AG09309 (cell line): ENCODE measurements at regions not wholly inside any gene's neighbourhood (a gene's known extent, or its start where the extent isn't known, plus 50 kb on each side); places are given as distances from the start of the nearest gene placed in this dataset.
A peak's percentile ranks its signal among the peaks of the same experiment; 100 is the strongest.

Source experiments
- DNase-seq: peaks from one replicate; pipeline ENCODE4 v3.0.0-alpha.2; 2010; ENCODE audit warnings: low read depth
- H3K4me3 ChIP-seq: 2 replicates; pipeline ENCODE4 v1.5.1; 2011; ENCODE audit warnings: mild to moderate bottlenecking, low read depth, low read length, moderate library complexity; ENCODE audit not compliant: control insufficient read depth
- TF ChIP-seq, protein P1 (sequence below): IDR thresholded peaks from 2 replicates; pipeline ENCODE4 v1.5.1; 2011; ENCODE audit warnings: mild to moderate bottlenecking, low read depth, low read length, inconsistent platforms; ENCODE audit not compliant: insufficient read depth, control insufficient read depth; ENCODE audit errors: missing control alignments

DNA sequence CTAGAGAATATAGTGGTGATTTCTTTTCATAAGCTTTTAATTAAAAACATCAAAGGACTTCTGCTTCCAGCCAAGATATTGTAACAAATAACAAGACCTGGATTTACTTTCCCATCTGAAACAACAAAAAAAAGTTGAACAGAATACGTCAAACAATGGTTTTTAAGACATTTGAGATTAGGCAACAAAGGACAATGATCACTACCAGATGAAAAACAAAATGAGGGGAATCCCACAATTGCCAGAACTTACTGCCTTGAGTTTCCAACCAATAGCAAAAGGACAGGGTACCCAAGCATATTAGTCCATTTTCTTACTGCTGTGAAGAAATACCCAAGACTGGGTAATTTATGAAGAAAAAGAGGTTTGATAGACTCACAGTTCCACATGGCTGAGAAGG lies 341.4 kb upstream of the INTU start:
- no peak for DNase-seq
- TF ChIP-seq, protein P1, sequence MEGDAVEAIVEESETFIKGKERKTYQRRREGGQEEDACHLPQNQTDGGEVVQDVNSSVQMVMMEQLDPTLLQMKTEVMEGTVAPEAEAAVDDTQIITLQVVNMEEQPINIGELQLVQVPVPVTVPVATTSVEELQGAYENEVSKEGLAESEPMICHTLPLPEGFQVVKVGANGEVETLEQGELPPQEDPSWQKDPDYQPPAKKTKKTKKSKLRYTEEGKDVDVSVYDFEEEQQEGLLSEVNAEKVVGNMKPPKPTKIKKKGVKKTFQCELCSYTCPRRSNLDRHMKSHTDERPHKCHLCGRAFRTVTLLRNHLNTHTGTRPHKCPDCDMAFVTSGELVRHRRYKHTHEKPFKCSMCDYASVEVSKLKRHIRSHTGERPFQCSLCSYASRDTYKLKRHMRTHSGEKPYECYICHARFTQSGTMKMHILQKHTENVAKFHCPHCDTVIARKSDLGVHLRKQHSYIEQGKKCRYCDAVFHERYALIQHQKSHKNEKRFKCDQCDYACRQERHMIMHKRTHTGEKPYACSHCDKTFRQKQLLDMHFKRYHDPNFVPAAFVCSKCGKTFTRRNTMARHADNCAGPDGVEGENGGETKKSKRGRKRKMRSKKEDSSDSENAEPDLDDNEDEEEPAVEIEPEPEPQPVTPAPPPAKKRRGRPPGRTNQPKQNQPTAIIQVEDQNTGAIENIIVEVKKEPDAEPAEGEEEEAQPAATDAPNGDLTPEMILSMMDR, result no peak
- no peak overlapping the region for H3K4me3 ChIP-seq

DNA sequence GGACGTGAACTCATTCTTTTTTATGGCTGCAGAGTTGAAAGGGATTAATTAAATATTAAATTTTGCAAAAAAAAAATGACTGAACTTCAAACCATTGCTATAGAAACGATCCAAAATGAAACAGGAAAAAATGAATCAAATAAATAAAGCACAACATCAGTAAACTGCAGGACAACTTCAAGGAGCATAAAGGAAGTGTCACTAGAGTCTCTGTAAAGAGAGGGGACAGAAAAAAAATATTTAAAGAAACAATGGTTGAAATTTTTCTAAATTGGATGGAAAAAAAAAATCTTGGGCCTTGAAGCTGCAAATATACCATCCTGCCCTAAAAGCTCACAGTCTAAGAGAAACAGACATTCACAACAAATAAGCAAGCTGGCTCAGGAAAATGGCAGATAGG lies 339.3 kb upstream of the INTU start:
- TF ChIP-seq, protein P1, result no peak
- H3K4me3 ChIP-seq, result no peak overlapping the region
- DNase-seq, result no peak

DNA sequence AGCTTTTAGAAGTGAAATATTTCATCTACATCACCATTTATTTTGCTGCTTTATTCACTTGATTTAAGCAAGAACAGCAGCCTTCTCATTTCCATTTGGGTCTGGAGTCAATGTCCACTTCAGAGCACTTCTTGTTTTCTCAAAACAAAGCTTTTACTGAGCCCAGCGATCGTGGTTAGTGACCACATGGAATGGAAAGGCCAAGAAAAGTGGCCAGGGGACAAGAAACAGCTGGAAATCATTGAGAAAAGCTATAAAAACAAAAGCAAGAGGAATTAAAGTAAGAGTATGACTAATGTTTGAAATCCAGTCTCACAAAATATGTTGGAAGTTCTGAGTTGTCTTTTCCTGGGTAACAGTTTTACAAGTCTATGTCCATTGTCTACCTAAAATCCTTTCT lies 328.4 kb upstream of the INTU start:
- TF ChIP-seq, protein P1, result no peak
- DNase-seq, result peak; percentile 28
- H3K4me3 ChIP-seq, result no peak overlapping the region

DNA sequence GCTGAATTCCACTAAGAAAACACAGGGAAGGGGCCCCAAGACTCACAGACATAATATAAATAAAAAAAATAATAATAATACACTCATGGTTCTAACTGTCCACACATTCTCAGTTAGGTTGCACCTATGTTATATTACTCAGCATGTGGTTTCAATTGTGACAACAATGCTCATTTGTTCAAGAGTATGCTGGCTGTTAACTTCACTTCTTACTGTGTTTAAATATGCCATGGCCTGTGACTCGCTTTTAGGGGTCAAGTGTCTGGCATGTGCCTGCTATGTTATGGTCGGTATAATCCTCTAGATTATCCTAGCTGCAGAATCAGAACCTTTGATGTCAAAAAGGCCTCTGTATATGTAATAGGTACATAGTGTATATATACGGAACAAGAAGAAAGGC lies 324.8 kb upstream of the INTU start:
- TF ChIP-seq, protein P1, result no peak
- DNase-seq, result no peak
- H3K4me3 ChIP-seq, result no peak overlapping the region

DNA sequence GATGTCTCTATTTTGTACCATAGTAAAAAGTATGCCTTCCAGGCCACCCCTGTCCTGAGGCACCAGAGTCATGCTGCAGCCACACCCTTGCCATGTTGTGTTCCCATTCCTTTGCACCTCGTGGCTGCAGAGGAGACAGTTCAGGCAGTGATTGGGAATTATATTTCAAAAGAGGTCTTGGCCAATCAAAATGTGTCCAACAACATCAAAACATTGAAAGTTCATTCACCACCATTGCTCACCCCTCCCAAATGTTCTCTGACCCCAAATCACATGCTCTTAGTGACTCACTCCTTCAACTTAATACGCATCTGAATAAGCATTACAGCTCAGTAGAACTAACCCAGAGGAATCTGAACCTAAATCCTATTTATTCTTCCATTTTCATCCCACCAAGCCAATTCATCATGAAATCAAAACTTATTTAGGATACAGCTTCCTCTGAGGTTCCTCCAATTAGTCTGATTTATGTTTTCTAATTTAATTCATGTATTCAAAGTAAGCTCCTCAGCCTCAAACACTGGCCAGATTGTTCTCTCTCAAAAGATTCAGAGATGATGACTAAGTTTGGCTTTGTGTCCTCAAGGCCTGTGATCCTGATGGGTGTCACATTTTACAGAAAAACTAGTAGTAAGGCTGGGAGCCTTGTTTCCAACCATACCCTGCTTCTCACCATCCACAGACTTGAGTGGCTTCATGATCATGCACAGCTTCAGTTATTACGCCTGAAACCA lies 323.2 kb upstream of the INTU start:
- TF ChIP-seq, protein P1, result no peak
- no peak for DNase-seq
- no peak overlapping the region for H3K4me3 ChIP-seq

DNA sequence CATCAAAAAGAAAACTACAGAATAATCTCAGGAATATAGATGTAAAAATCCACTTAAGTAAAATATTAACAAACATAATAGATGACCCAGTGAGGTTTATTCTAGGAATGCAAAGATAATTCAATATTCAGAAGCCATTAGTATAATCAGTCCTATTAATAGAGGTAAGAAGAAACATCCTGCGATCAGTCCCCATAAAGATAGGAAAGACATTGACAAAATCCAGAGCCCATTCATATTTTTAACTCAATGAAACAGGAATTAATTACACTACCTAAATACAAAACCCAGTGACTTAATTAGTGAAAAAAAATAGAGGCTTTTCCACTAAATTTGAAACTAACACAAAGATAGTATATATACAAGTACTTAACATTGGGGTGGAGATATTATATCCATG lies 321.4 kb upstream of the INTU start:
- no peak for DNase-seq
- H3K4me3 ChIP-seq, result no peak overlapping the region
- TF ChIP-seq, protein P1, result no peak
